ENCODE measurements at regions not wholly inside any gene's neighbourhood (a gene's known extent, or its start where the extent isn't known, plus 50 kb on each side); places are given as distances from the start of the nearest gene placed in this dataset.

DNA sequence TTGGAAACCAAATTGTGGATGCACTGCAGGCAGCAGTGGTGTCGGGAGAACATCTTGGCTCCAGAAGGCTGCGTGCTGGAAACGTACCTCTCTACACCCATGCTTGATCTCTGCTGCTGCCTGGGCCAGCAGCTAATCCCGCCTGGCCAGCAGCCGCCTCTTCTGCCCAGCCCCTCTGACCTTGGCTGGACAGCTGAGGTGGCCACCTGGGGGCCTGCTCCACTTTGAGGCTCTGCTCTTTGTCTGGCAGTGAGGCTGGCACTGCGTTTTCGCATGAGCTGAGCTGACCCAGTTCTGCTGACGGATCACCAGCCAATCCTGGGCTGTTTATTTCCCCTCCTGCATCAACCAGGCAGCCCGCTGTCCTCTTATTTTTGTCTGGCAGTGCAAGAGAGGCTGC is 154.9 kb downstream of the TENT4A start:
- no peaks in the 10 kb centered on the region for H3K36me3 ChIP-seq (ENCODE audit: control insufficient read depth, insufficient read depth, low read length)
- no peaks in the 10 kb centered on the region for H3K27me3 ChIP-seq (ENCODE audit: control insufficient read depth, insufficient read depth, low read length, poor library complexity, severe bottlenecking)
- H3K27ac ChIP-seq (ENCODE audit: insufficient read depth, low read depth, low read length, poor library complexity, severe bottlenecking) = no peak overlapping the region

DNA sequence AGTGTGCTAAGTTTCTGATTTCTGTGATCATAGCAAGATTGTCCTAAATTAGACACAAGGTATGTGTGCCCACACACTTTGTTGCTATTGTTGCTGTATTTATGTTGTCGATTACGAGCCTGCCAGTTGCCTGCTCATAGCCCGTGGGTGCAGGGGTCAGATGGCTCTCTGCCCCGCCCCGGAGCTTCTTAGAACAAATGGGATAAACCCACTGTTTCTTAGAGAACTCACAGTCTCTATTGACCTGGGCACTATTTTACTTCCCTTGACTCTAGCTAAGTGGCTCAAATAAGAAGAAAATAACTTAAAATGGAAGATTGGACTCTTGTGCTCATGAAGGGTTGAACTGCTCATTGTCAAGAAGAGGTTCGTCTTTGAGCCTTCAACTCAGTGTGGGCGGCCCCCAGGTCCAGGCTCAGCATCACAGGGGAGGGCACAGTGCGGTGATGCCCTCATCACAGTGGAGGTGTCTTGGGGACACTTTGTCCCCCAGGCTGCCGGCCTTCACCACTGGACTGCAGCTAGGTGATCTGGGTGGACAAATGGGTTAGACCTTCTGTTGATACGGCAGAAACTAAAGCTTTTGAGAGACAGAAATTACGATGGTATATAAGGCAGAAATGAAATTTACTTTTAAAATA is 155.5 kb downstream of the TENT4A start:
- 94 to 96% methylated on average over 10 to 11 of the region's 11 CpGs for WGBS, 2 experiments
- Histone ChIP-seq H3K9me3 (ENCODE audit: control insufficient read depth, low read length) (no peaks in the 10 kb centered on the region), H3K4me1 (ENCODE audit: control insufficient read depth, insufficient read depth, low read length) (no peaks in the 10 kb centered on the region), H3K27ac (ENCODE audit: insufficient read depth, low read depth, low read length, poor library complexity, severe bottlenecking) (no peak overlapping the region), H3K4me3 (ENCODE audit: insufficient read depth, low read depth, low read length) (no peak overlapping the region), H3K36me3 (ENCODE audit: control insufficient read depth, insufficient read depth, low read length) (no peaks in the 10 kb centered on the region), H3K27me3 (ENCODE audit: control insufficient read depth, insufficient read depth, low read length, poor library complexity, severe bottlenecking) (no peaks in the 10 kb centered on the region)

More for the DNA sequence above, 154.9 kb downstream of the TENT4A start:
- Histone ChIP-seq H3K4me3 (ENCODE audit: insufficient read depth, low read depth, low read length) (no peak overlapping the region), H3K4me1 (ENCODE audit: control insufficient read depth, insufficient read depth, low read length) (no peaks in the 10 kb centered on the region), H3K9me3 (ENCODE audit: control insufficient read depth, low read length) (no peaks in the 10 kb centered on the region)
- WGBS, 2 experiments = 93% methylated on average over 9 of the region's 9 CpGs

DNA sequence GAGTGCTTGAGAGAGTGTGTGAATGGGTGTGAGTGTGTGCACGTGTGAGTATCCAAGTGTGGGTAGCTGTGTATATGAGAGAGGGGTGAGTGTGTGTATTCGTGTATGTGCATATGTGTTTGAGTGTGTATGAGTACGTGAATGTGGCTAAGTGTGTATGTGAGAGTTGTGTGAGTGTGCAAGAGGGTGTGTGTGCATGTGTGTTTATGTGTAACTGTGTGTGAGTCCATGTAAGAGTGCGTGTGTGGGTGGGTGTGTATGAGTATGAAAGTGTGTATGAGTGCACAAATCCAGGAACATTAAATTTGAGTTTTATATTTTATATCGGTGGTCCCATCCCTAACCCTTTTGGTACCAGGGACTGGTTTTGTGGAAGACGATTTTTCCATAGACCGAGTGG is 156.4 kb downstream of the TENT4A start:
- WGBS, 2 experiments = 91 to 94% methylated on average over 5 to 7 of the region's 7 CpGs
- H3K27ac ChIP-seq (ENCODE audit: insufficient read depth, low read depth, low read length, poor library complexity, severe bottlenecking) = no peak overlapping the region
- H3K9me3 ChIP-seq (ENCODE audit: control insufficient read depth, low read length) = no peaks in the 10 kb centered on the region
- H3K36me3 ChIP-seq (ENCODE audit: control insufficient read depth, insufficient read depth, low read length) = no peaks in the 10 kb centered on the region
- H3K4me3 ChIP-seq (ENCODE audit: insufficient read depth, low read depth, low read length) = no peak overlapping the region
- no peaks in the 10 kb centered on the region for H3K27me3 ChIP-seq (ENCODE audit: control insufficient read depth, insufficient read depth, low read length, poor library complexity, severe bottlenecking)
- H3K4me1 ChIP-seq (ENCODE audit: control insufficient read depth, insufficient read depth, low read length) = no peaks in the 10 kb centered on the region

DNA sequence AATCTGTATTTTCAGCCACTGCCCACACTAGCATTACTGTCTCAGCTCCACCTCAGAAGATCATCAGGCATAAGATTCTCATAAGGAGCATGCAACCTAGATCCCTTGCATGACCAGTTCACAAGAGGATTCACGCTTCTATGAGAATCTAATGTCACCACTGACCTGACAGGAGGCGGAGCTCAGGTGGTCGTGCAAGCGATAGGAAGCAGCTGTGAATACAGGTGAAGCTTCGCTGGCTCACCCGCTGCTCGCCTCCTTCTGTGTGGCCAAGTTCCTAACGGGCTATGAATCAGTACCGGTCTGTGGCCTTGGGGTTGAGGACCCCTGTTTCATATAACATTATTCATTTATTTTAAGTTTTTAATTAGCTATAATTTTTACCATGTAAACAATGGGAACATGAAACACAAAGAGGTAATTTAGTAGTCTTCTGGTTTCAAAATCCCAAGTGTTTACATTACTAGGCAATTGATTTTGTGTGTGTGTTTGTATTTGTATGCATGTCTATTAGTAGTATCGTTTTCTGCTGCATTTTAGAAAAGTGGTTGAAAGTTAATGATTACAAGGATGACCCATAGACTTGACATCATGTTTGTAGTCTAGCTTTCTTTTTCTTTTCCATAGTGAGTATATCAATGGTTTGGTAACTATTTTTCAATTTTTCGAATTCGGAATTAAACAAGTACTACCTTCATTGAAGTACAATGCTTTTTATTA is 159.4 kb downstream of the TENT4A start:
- WGBS, 2 experiments = 89 to 93% methylated on average over 12 of the region's 12 CpGs
- H3K27ac ChIP-seq (ENCODE audit: insufficient read depth, low read depth, low read length, poor library complexity, severe bottlenecking) = no peak overlapping the region

DNA sequence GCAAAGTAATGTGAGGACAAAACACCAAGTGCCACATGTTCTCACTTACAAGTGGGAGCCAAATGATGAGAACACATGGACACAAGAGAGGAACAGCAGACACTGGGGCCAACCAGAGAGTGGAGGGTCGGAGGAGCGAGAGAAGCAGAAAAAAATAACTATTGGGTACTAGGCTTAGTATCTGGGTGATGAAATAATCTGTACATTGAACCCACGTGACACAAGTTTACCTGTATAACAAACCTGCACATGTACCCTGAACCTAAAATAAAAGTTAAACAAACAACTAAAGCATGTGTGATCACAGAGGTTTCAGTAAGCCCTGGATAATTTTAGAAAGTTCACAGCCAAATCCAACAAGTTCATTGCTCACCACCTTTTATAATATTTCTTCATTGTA is 160.1 kb downstream of the TENT4A start:
- Histone ChIP-seq H3K4me3 (ENCODE audit: insufficient read depth, low read depth, low read length) (no peak overlapping the region), H3K27me3 (ENCODE audit: control insufficient read depth, insufficient read depth, low read length, poor library complexity, severe bottlenecking) (no peaks in the 10 kb centered on the region), H3K36me3 (ENCODE audit: control insufficient read depth, insufficient read depth, low read length) (no peaks in the 10 kb centered on the region), H3K27ac (ENCODE audit: insufficient read depth, low read depth, low read length, poor library complexity, severe bottlenecking) (no peak overlapping the region), H3K9me3 (ENCODE audit: control insufficient read depth, low read length) (no peaks in the 10 kb centered on the region), H3K4me1 (ENCODE audit: control insufficient read depth, insufficient read depth, low read length) (no peaks in the 10 kb centered on the region)
- WGBS, 2 experiments = 90 to 92% methylated on average over 3 of the region's 3 CpGs

More for the DNA sequence above, 159.4 kb downstream of the TENT4A start:
- Histone ChIP-seq H3K9me3 (ENCODE audit: control insufficient read depth, low read length) (no peaks in the 10 kb centered on the region), H3K27me3 (ENCODE audit: control insufficient read depth, insufficient read depth, low read length, poor library complexity, severe bottlenecking) (no peaks in the 10 kb centered on the region), H3K4me1 (ENCODE audit: control insufficient read depth, insufficient read depth, low read length) (no peaks in the 10 kb centered on the region), H3K4me3 (ENCODE audit: insufficient read depth, low read depth, low read length) (no peak overlapping the region), H3K36me3 (ENCODE audit: control insufficient read depth, insufficient read depth, low read length) (no peaks in the 10 kb centered on the region)

DNA sequence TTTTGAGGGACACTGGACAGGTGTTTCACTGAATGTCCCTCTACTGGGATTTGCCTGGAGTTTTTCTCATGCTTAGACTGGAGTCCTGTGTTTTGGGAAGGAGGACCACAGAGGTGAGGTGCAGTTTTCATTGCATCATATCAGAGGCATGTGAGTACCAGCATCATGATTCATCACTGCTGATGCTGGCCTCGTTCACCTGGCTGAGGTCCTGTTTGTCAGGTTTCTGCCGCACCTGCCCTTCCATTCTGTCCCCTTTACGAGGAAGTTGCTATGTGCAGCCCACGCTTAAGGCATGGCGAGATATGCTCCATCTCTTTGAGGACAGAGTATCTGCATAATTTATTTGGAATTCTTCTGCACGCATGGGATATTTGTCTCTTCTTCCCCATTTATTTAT is 162.1 kb downstream of the TENT4A start:
- 87 to 88% methylated on average over 5 to 6 of the region's 6 CpGs for WGBS, 2 experiments
- no peak overlapping the region for H3K4me3 ChIP-seq (ENCODE audit: insufficient read depth, low read depth, low read length)
- no peaks in the 10 kb centered on the region for H3K27me3 ChIP-seq (ENCODE audit: control insufficient read depth, insufficient read depth, low read length, poor library complexity, severe bottlenecking)
- no peaks in the 10 kb centered on the region for H3K4me1 ChIP-seq (ENCODE audit: control insufficient read depth, insufficient read depth, low read length)
- no peaks in the 10 kb centered on the region for H3K9me3 ChIP-seq (ENCODE audit: control insufficient read depth, low read length)
- no peak overlapping the region for H3K27ac ChIP-seq (ENCODE audit: insufficient read depth, low read depth, low read length, poor library complexity, severe bottlenecking)
- H3K36me3 ChIP-seq (ENCODE audit: control insufficient read depth, insufficient read depth, low read length) = no peaks in the 10 kb centered on the region

DNA sequence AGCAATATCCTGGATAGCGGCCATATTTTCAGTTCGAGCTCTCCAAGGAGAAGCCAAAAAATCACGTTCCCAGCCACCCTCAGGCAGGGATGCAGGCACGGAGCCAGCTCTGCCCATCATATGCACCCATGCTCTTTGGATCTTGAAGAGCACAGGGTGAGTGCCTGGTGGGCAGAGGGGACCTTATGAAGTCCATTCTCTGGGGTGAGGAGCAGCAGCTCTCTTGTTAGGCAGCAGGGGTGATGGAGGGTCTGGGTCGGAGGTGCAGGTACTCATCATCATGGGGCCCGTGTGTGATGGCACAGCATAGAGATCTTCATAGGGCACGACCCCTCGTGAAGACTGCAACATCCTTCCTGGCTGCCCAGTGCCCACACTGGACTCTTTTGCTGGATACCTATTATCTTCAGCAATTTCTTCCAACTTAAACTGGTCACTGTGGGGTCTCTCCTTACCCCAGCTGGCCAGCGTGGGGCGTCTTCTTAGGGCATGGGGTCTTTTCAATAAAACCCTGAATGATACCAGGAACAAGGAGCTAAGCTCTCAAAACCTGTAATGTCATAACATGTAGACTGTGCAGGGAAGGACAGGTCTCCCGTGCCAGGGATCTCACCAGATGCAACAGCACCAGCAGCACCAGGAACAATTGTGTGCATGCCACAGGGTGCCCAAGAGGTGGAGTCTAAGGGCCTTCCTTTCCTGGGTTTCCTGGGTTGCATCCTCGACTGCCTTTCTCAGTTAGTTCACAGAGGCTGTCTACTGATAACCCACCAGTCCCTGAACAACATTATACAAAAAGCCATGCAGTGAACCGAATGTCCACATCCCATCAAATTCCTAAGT is 165.0 kb downstream of the TENT4A start:
- H3K4me3 ChIP-seq (ENCODE audit: insufficient read depth, low read depth, low read length) = no peak overlapping the region
- H3K27ac ChIP-seq (ENCODE audit: insufficient read depth, low read depth, low read length, poor library complexity, severe bottlenecking) = no peak overlapping the region
- H3K27me3 ChIP-seq (ENCODE audit: control insufficient read depth, insufficient read depth, low read length, poor library complexity, severe bottlenecking) = no peaks in the 10 kb centered on the region
- H3K4me1 ChIP-seq (ENCODE audit: control insufficient read depth, insufficient read depth, low read length) = no peaks in the 10 kb centered on the region
- H3K9me3 ChIP-seq (ENCODE audit: control insufficient read depth, low read length) = no peaks in the 10 kb centered on the region
- H3K36me3 ChIP-seq (ENCODE audit: control insufficient read depth, insufficient read depth, low read length) = no peaks in the 10 kb centered on the region
- 87 to 88% methylated on average over 12 to 13 of the region's 13 CpGs for WGBS, 2 experiments

DNA sequence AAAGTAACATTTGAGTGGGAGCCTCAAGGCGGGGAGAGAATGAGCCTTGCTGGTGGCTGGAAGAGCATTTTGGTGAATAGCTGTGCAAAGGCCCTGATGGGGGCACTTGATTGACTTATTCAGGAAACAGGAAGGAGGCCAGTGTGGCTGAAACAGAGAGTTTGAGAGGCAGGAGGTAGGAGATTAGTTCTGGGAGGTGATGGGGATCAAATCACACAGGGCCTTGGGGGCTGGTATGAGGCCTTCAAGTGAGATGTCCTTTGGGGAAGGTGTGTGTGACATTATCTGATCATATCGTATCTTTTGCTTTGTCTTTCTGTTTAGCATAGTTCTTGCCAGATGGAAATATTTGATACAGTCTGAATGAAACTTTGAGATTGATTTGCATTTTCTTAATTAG is 172.3 kb downstream of the TENT4A start:
- no peak overlapping the region for H3K4me3 ChIP-seq (ENCODE audit: insufficient read depth, low read depth, low read length)
- WGBS, 2 experiments = 90 to 94% methylated on average over 2 of the region's 2 CpGs
- no peaks in the 10 kb centered on the region for H3K27me3 ChIP-seq (ENCODE audit: control insufficient read depth, insufficient read depth, low read length, poor library complexity, severe bottlenecking)
- H3K27ac ChIP-seq (ENCODE audit: insufficient read depth, low read depth, low read length, poor library complexity, severe bottlenecking) = no peak overlapping the region
- H3K36me3 ChIP-seq (ENCODE audit: control insufficient read depth, insufficient read depth, low read length) = no peaks in the 10 kb centered on the region
- H3K9me3 ChIP-seq (ENCODE audit: control insufficient read depth, low read length) = no peaks in the 10 kb centered on the region
- H3K4me1 ChIP-seq (ENCODE audit: control insufficient read depth, insufficient read depth, low read length) = no peaks in the 10 kb centered on the region

DNA sequence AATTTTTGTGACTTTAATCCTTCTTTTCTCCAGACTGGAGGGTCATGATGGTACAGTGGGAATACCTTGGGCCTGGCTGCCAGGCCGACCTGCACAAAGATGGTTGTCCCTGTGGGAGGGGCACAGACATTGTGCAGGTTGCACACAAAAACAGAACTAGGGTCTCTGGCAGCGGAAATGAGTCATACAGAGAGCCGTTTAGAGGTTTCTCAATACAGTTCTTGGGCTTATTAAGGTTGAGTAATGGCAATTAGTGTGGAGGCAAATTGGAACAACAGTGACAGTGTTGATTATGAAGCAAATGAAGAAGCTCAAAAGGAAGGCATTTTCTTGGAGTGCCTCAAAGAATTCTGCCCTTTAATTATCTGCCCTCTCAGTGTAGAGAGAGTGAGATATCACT is 173.6 kb downstream of the TENT4A start:
- Histone ChIP-seq H3K27me3 (ENCODE audit: control insufficient read depth, insufficient read depth, low read length, poor library complexity, severe bottlenecking) (no peaks in the 10 kb centered on the region), H3K27ac (ENCODE audit: insufficient read depth, low read depth, low read length, poor library complexity, severe bottlenecking) (no peak overlapping the region), H3K4me1 (ENCODE audit: control insufficient read depth, insufficient read depth, low read length) (no peaks in the 10 kb centered on the region), H3K36me3 (ENCODE audit: control insufficient read depth, insufficient read depth, low read length) (no peaks in the 10 kb centered on the region), H3K4me3 (ENCODE audit: insufficient read depth, low read depth, low read length) (no peak overlapping the region), H3K9me3 (ENCODE audit: control insufficient read depth, low read length) (no peaks in the 10 kb centered on the region)
- WGBS, 2 experiments = 89% methylated on average over 3 of the region's 3 CpGs

DNA sequence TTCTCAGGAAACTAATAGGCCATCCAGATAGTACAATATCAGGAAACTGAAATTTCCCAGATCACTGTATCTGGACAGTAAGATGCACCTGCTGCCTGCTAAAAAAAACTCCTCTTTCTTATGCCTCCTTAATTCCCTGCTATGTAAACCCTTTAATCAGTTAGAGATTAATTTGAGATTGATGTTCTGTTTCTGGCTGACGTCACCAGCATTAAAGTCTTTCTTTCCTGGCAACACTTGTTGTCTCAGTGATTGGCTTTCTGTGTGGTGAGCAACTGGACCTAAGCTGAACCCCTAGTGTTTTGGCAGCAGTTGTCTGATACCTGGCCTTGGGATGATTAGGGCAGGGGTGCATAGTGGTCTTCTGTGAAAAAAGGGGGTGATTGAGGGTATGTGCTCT is 175.8 kb downstream of the TENT4A start:
- Histone ChIP-seq H3K4me3 (ENCODE audit: insufficient read depth, low read depth, low read length) (no peak overlapping the region), H3K27me3 (ENCODE audit: control insufficient read depth, insufficient read depth, low read length, poor library complexity, severe bottlenecking) (no peaks in the 10 kb centered on the region), H3K9me3 (ENCODE audit: control insufficient read depth, low read length) (no peaks in the 10 kb centered on the region), H3K36me3 (ENCODE audit: control insufficient read depth, insufficient read depth, low read length) (no peaks in the 10 kb centered on the region), H3K27ac (ENCODE audit: insufficient read depth, low read depth, low read length, poor library complexity, severe bottlenecking) (no peak overlapping the region), H3K4me1 (ENCODE audit: control insufficient read depth, insufficient read depth, low read length) (no peaks in the 10 kb centered on the region)
- 92 to 95% methylated on average over 1 of the region's 1 CpG for WGBS, 2 experiments
